Islet precursor cell (in vitro differentiated cells): ENCODE measurements at regions not wholly inside any gene's neighbourhood (a gene's known extent, or its start where the extent isn't known, plus 50 kb on each side); places are given as distances from the start of the nearest gene placed in this dataset.

Experiments used
- DNase-seq: peaks from one replicate; pipeline ENCODE4 v3.0.0-alpha.2; 2018

GRCh38 chr10:61842755-61843497 lies 58.6 kb upstream of the ARID5B start:
- peak; percentile 72 for DNase-seq

GRCh38 chr10:61844116-61844822 lies 57.2 kb upstream of the ARID5B start:
- DNase-seq, result no peak

- no peak for DNase-seq
Observed at GRCh38 chr10:61845196-61845949, 56.1 kb upstream of the ARID5B start.

- DNase-seq, result no peak
Observed at GRCh38 chr10:61845950-61846268, 55.6 kb upstream of the ARID5B start.

- no peak for DNase-seq
Observed at GRCh38 chr10:61846370-61847031, 55.0 kb upstream of the ARID5B start.

- DNase-seq, result no peak
Observed at GRCh38 chr10:61847087-61847486, 54.4 kb upstream of the ARID5B start.

- DNase-seq, result no peak
Observed at GRCh38 chr10:61847640-61848039, 53.9 kb upstream of the ARID5B start.

GRCh38 chr10:61850376-61850775 lies 51.1 kb upstream of the ARID5B start:
- no peak for DNase-seq
